Dedifferentiated amniotic fluid mesenchymal stem cell (primary cell): ENCODE measurements at regions not wholly inside any gene's neighbourhood (a gene's known extent, or its start where the extent isn't known, plus 50 kb on each side); places are given as distances from the start of the nearest gene placed in this dataset.

Experiments used
- DNase-seq: peaks from one replicate; pipeline ENCODE4 v3.0.0-alpha.2; 2016; ENCODE audit errors: extremely low spot score

DNA sequence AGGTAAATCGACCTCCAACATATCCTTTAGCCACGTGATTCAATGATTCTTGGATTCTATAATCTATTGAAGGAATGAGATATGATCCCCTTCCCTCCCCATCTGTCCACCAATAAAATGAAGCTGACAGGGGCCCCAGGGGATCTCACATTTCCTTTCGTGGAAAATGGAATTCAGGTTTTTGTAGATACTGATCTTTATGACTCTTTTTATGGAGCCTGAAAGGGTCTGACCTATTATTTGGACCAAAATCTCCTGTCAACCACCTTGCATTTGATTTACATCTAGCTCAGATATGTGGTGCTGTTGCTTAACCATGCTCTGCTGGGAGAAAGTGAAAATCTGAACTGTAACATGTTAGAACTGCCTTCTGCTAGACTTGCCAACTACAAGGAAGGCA, 234.0 kb upstream of the CXCL12 start:
- DNase-seq = no peak

GRCh38 chr10:44619521-44619920, 234.6 kb upstream of the CXCL12 start:
- no peak for DNase-seq

DNA sequence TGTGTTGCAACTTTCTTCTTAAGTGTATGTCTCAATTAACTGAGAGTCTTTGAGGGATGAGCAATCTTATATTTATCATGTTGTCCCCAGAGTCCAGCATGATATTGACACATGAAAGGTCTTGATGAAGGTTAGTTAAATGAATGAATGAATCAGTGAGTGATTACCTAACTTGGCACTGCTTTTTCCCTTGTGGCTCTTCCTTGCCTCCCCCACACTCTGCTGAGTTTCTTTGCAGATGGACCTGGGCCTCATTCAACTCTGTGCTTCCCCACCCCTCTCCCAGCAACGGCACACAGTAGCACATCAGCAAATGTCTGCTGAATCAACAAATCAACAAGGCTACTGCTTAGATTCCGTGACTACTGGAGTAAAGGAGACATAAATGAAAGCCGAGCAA, 235.1 kb upstream of the CXCL12 start:
- DNase-seq = no peak

- peak; percentile 29 for DNase-seq
Measured at GRCh38 chr10:44627591-44628354, 242.9 kb upstream of the CXCL12 start.

GRCh38 chr10:44628921-44629320, 244.0 kb upstream of the CXCL12 start:
- DNase-seq = peak; percentile 93

DNA sequence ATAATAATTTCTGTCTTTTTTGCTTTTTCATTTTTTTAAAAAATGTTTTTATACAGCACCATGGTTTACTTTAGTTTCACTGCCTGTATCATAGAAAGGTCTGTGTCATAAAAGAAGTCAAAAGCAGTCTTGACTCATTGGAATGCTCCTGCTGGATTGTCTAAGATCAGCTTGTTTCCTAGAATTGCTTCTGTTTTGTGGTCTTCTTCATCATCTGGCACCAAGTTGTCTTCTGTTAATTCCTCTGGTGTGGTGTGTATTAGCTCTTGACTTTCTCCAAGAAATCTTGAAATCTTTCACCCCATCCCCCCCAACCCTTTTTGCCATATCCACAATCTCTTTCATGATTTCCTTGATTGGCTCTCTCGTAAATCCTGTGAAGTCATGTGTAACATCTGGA, 250.3 kb upstream of the CXCL12 start:
- DNase-seq = no peak

GRCh38 chr10:44636625-44637024, 251.7 kb upstream of the CXCL12 start:
- no peak for DNase-seq

GRCh38 chr10:44640429-44640828, 255.5 kb upstream of the CXCL12 start:
- no peak for DNase-seq

- DNase-seq = no peak
Measured at GRCh38 chr10:44647473-44647872, 262.6 kb upstream of the CXCL12 start.

GRCh38 chr10:44647877-44648542, 263.1 kb upstream of the CXCL12 start:
- no peak for DNase-seq

GRCh38 chr10:44650691-44651661, 260.2 kb upstream of the TMEM72 start:
- DNase-seq = no peak

GRCh38 chr10:44651834-44652233, 259.3 kb upstream of the TMEM72 start:
- no peak for DNase-seq

- no peak for DNase-seq
Measured at GRCh38 chr10:44659320-44659719, 251.8 kb upstream of the TMEM72 start.

DNA sequence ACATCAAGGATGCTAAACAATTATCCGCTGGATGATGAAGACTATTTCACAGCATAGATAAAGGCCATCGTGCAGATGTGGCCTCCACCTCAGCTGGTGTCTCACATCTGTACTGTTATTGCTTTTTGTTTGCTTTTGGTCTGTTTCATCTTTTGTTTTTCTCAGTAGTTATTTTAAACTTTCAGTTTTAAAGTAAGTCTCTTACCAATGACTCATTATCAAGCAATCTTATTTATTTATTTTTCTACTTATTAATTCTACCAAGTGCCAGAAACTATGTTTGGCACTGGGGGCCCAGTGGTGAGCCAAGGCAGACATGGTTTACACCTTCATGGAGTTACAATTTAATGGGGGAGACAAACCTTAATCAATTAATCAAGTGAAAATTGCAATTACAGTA, 250.9 kb upstream of the TMEM72 start:
- no peak for DNase-seq

GRCh38 chr10:44662051-44662450, 249.1 kb upstream of the TMEM72 start:
- no peak for DNase-seq

GRCh38 chr10:44668336-44668735, 242.8 kb upstream of the TMEM72 start:
- DNase-seq = no peak

DNA sequence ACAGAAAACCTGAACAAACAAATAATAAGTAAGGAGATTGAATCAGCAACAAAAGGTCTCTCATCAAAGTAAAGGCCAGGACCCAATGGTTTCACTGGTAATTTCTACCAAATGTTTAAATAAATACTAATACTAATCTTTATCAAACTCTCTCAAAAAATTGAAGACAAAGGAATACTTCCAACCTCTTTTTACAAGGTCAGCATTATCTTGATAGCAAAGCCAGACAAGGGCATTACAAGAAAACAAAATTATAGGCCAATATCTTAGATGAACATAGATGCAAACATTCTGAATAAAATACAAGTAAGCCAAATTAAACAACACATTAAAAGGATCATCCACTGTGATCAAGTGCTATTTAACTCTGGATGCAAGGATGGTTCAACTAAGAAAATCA, 239.8 kb upstream of the TMEM72 start:
- DNase-seq = no peak

GRCh38 chr10:44673245-44673983, 237.7 kb upstream of the TMEM72 start:
- DNase-seq = no peak

GRCh38 chr10:44674536-44675386, 236.4 kb upstream of the TMEM72 start:
- no peak for DNase-seq

DNA sequence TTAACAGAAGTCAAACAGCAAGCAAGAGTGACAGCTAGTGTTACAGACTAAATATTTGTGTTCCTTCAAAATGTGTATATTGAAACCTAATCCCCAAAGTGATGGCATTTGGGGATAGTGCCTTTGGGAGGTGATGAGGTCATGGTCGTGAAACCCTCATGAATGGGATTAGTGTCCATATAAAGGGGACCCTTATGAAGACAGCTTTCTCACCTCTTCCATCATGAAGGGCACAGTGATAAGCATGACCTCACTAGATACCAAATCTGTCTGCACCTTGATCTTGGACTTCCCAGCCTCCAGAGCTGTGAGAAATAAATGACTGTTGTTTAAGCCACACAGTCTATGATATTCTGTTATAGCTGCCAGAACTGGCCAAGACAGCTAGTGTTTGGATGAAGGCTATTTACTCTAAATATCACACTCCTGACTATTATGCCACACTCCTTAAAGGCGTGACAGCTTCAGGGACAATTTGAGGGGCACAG, 235.7 kb upstream of the TMEM72 start:
- DNase-seq = no peak

- no peak for DNase-seq
Measured at GRCh38 chr10:44680764-44681163, 230.4 kb upstream of the TMEM72 start.
